C1 segment of cervical spinal cord (tissue), 14 donors: ENCODE measurements at regions not wholly inside any gene's neighbourhood (a gene's known extent, or its start where the extent isn't known, plus 50 kb on each side); places are given as distances from the start of the nearest gene placed in this dataset.
"Not testable (repeated sequence)": the region's sequence is repeated elsewhere in the genome, so short reads cannot be mapped to it uniquely, and the experiment has no call there.

Experiments used
- DNase-seq, 14 donors: peaks; one replicate each; lab custom pipeline; 2025; lab: John Stamatoyannopoulos, UW

DNA sequence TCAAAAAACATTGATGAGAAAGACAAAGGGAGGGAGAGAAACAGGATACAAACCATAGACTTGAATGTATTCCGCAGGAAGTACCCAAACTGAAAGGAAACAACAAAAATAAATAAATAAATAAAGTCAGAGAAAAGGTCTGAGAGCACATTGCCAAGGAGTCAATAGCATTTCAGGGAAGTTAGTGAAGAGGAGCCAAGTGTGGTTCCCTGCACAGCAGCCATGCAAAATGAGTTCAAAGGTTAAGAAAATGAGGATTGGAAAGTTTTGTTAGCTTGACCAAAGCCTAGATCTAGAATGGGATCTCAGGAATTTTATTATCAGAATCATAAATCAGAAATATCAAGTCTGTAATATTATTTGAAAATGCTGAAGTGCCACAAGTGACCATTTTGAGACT is 700.0 kb downstream of the MAFB start:
- DNase-seq, result no peak

DNA sequence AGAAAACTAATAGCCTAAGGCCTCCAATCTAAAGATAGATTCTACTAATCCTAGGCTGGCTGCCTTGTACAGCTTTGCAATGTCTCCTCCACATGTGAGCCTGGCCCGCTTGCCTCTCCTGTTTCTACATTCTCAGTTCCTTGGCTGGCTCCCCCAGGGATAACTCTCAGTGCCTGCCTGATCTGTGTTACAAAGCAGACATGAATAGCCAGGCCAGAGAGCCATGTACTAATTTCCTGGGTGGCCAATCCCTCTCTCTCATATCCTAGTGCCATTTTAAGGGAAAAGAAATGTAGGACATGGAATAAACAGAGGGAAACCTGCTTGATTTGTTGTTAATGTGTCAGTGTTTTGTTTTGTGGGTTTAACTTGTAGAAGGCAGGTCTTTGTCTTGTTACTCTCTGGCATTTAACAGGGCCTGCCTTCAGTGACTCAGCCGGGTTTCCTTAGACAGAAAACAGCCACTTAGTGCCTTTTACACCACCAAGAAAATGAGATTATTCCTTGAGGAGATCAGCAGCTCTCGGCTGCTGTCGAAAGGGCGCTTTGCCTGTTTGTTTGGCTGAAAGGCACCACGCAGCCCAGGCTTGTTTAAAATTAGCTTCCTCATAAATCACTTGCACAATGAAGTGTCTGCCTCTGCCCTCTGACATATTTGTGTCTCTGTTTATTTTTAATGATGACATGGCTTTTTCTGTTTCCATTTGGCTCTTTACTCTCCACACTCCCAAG is 702.7 kb downstream of the MAFB start:
- DNase-seq, result peak in 8 of 14 donors; percentile 2 to 41 (median 15)

GRCh38 chr20:39985271-39985827 is 703.7 kb downstream of the MAFB start:
- no peak for DNase-seq

DNA sequence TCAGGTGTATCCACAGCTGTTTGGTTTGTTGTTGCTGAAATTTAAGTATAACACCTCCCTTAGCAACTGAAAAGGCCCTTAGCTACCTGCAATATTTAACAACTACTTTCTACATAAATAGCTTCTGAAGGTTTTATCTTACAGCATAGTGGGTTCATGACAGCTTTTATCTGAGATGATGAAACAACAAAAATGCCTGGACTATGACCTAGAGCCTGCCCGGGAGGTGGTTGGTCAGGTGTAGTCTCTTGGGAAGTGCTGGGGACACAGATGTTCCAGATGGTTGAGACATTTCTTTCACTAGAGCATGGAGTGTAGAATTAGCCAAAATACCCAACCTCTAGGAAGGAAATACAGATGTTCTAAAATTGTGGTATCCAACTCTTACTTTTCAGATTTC is 705.4 kb downstream of the MAFB start:
- DNase-seq, result no peak

DNA sequence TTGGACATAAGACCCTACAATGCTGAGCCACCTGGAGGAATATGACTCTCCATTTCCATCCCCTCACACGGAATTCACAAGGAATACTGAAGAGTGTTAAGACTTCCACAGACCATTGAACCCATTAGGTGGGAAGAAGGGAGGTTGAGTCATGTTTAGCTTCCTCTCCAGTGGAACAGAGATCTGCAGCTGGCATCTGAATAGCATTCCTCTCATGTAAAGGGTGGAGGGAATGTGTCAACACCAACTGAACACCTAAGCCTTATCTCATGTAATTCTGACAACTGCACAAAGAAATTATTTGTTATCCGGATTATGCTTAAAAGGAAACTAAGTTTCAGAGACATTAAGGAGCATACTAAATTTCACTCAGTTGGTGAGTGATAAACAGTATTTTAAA is 705.9 kb downstream of the MAFB start:
- no peak for DNase-seq

DNA sequence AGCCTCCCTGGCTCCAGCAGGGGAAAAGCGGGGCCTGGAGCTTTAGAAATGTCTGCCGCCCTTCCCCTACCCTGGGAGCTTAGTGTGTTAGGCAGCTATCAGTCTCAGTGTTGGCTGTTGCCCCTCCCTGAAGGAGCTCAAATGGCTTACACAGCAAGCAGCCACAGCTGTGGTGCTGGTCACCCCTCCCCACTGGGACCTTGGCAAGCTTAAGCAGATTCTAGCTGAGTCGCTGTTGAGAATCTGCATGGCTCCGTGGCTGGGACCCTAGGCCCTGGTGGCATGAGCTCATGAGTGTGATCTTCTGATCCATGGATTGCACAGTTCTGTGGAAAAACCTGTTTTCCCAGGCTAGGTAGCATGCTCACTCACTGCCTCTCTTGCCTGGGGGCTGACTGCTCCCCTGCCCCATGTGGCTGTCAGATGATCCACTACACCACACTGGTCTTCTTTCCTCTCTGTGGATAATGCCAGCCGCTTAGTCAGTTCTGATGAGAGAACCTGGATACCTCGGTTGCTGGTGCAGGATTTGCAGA is 714.0 kb downstream of the MAFB start:
- DNase-seq, result no peak

DNA sequence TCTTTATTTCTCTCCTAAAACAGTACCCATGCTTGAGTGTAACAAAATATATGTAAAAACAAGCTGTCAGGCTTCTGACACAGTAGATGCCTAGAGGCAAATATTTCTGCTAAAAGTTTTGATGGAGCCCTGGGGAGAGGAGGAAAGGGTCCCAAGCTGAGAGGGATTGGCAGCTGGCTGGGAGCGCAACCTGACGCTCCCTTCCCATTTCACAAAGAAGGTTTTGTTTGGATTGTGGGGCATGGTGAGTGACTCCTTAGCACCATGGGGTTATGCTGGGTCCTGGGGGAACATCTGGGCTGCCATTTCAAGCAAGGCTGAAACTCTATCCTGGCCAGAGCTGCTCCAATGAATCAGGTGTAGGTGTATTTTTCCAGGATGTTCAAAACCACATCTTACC is 720.5 kb downstream of the MAFB start:
- no peak for DNase-seq

GRCh38 chr20:39967806-39968205 is 721.2 kb downstream of the MAFB start:
- no peak for DNase-seq

GRCh38 chr20:39961637-39962244 is 727.3 kb downstream of the MAFB start:
- DNase-seq, result no peak

GRCh38 chr20:39960522-39961428 is 728.3 kb downstream of the MAFB start:
- no peak for DNase-seq

GRCh38 chr20:39957911-39958310 is 731.1 kb downstream of the MAFB start:
- not testable (repeated sequence) for DNase-seq

- no peak for DNase-seq
These were observed 734.4 kb downstream of the MAFB start for GRCh38 chr20:39954621-39955020.

- no peak for DNase-seq
These were observed 742.1 kb downstream of the MAFB start for GRCh38 chr20:39946931-39947330.

- no peak for DNase-seq
These were observed 742.8 kb downstream of the MAFB start for GRCh38 chr20:39946053-39946810.

DNA sequence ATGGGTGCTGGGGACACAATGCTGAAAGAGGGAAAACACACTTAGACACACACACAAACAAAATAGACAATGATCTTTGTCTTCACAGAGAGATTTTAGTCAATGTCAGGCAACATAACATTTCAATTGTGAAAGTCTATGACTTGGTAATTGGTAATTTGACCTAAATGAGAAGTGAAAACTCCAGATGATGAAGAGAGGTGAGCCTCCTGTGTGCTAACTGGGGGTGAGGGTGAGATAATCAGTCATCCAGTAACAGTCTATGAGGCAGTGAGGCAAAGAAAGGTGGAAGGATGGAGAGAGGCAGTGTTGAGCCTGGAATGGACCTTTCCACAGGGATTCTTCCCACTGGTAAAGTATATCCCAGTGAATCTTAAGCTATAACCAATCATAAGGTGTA is 744.2 kb downstream of the MAFB start:
- DNase-seq, result no peak

GRCh38 chr20:39943336-39943735 is 745.7 kb downstream of the MAFB start:
- no peak for DNase-seq

- DNase-seq, result no peak
These were observed 747.8 kb downstream of the MAFB start for GRCh38 chr20:39941245-39941644.

- DNase-seq, result no peak
These were observed 749.7 kb downstream of the MAFB start for GRCh38 chr20:39939241-39939865.

DNA sequence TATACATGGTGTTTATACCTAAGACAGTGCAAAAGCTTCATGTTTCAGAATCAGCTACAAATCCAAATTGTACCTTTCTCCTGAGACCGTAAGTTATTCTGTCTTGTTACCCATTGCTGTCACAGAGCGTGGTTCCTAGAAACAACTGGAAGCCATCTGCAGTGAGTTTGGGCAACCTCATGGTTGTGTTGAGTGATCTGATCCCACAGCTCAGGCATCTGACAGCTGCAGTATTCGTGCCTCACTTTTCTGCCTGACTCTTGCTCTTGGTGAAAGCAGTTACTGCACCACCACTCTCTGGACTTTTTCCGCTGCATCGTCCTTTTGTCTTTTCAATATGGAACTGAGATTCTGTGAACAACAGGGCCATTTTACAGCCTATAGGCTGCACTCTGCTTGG is 752.6 kb downstream of the MAFB start:
- no peak for DNase-seq

DNA sequence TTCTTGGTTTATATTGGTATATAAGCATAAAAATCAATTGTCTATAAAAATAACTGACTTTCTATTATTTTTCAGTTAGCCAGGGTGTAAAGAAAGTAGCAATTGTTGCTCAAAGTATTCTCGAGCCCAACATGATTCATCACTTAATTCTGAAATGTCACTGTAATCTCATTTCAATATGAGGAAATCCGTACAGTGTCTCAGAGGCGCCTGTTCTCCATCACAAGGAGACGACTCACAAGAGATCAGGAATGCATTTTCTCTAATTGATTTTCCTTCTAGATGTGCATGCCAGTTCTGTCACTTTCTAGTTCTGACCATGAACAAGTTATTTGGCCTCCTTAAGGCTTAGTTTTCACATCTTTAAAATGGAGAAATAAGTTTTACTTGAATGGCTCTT is 753.1 kb downstream of the MAFB start:
- no peak for DNase-seq
